GM21723 (cell line): ENCODE measurements at regions not wholly inside any gene's neighbourhood (a gene's known extent, or its start where the extent isn't known, plus 50 kb on each side); places are given as distances from the start of the nearest gene placed in this dataset.
"Not testable (repeated sequence)": the region's sequence is repeated elsewhere in the genome, so short reads cannot be mapped to it uniquely, and the experiment has no call there.

Experiments used
- ATAC-seq: cut with Tn5 transposase; IDR thresholded peaks from one replicate; pipeline ENCODE4 v1.9.1; 2021; ENCODE audit warnings: mild to moderate bottlenecking, moderate library complexity; ENCODE audit not compliant: unreplicated experiment

DNA sequence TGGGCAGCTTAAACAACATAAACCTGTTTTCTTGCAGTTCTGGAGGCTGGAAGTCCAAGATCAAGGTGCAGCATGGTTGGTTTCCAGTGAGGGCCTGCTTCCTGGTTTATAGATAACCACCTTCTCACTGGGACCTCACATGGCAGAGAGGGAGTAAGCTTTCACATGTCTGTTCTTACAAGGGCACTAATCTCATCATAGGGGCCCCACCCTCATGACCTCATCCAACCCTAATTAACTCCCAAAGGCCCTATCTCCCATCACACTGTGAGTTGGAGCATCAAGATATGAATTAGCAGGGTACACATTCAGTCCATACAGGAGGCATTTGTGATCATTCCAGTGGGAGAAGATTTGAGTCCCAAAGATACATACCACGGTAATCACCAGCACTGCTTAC is 50.5 kb upstream of the GRIN2A start:
- ATAC-seq, result no peak

DNA sequence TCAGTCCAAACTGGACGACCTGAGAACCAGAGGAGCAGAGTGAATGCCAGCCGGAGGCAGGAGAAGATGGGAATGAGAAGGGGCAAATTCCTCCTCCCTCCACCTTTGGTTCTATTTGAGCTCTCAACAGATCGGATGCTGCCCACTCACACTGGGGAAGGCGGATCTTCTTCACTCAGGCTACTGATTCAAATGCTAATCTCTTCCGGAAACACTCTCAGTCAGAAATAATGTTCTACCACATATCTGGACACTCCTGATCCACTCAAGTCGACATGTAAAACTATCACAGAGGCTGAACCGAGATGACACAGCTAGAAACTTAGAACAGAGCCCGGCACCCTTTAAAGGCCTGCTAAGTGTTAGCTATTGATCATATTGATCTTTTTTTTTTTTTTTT is 57.4 kb upstream of the GRIN2A start:
- ATAC-seq, result no peak

DNA sequence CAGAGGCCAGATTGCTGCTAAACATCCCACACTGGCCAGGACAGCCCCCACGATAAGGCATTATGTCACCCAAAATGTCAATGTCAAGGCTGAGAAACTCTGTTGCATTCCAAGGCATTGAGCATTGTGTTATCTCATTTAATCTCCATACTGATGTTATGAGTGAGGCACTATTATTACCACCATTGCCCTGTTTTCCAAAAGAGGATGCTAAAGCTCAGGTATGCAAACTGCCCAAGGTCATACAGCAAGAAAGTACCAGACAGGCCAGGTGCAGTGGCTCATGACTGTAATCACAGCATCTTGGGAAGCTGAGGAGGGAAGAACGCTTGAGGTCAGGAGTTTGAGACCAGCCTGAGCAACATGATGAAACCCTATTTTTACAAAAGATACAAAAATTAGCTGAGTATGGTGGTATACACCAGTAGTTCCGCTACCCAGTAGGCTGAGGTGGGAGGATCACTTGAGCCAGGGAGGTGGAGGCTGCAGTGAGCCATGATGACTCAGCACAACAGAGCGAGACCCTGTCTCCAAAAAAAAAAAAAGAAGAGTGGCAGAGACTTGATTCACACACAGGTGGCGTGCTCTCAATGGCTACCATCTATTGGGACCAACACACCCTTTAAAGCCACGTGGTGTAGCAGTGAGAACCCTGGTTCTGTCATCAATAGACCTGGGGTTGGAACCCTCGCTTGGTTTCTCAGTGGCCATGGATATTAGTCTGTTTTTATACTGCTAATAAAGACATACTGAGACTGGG is 58.8 kb upstream of the GRIN2A start:
- ATAC-seq, result no peak

DNA sequence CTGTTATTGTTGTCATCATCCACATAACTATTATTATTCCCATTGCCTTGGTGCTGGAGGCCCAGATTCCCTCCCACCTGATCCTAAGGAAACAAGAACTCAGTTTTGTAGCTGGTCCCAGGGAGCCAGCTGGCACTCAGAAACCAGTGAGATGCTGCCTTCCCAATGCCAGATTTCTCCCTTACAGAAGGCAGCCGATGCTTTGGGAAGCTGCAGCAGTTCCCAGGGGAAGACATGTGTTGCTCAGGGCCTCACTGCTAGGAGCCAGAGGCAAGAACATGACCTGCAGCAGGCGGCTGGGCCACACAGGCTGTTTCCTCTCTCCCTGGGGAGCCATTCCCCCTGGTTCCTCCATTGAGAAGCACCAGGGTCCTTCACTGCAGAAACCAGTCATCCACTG is 59.9 kb upstream of the GRIN2A start:
- no peak for ATAC-seq

DNA sequence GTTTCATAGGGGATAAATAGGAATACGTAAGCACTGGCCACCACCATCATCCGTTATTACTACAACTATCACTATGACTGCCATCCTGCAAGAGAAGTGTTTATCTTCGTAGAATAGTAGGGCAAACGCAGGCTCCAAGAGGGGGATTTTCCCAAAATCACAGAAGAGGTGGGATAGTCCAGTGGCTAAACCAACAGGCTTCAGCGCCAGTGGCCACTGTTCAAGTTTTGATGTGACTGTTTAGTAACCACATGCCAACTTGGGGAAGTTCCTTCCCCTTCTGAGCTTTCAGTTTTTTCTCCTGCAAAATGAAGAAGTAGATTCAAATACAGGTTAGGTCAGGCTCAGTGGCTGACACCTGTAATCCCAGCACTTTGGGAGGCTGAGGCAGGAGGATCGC is 60.7 kb upstream of the GRIN2A start:
- no peak for ATAC-seq

DNA sequence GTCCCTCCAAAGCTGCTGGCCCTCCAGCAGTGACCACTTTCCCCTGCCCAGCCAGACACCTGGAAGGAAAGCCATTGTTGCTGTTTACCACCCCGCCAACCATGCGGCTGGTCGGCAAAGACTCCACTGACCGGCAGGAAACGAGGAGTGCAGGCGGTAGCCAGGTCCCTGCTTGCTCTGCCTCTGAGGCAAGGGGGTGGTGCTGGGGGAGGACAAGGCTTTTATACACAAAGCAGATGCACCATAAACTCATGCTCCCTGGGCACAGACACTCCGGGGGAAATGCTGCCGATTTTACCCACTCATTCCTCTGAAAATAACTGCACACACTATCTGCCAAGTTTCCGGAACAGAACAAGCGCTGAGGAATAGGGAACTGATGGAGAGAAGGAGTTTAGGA is 62.8 kb upstream of the GRIN2A start:
- ATAC-seq, result no peak

DNA sequence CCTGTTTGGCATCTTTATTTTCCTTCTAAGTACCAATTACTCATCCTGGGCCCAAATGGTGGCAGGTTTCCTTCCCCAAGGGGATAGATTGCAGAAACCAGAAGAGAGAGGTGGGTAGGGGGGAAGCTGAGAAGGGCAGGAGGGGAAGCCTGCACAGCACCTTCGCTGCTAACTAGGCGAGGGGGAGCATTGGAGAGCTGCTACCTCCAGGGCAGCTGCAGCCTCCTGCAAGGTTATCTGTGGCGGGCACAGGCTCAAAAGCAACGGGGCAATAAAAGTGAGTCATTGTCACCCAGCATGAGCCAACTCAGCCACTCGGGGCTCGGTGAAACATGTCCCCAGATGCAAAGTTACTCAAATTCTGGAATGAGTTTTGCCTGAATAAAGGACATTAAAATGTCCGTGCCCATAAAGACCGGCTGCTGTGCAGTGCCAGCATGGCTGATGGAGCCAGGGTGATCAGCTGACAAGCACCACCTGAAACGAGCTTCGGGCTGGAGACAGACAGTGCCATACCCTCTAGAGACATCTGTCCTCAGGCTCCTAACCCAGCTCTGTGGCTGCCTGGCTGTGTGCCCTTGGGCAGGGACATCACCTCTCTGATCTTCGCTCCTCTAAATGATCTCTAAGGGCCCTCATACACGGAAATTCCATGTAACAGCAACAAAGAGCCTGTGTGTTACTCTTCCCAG is 68.1 kb upstream of the GRIN2A start:
- ATAC-seq, result no peak

DNA sequence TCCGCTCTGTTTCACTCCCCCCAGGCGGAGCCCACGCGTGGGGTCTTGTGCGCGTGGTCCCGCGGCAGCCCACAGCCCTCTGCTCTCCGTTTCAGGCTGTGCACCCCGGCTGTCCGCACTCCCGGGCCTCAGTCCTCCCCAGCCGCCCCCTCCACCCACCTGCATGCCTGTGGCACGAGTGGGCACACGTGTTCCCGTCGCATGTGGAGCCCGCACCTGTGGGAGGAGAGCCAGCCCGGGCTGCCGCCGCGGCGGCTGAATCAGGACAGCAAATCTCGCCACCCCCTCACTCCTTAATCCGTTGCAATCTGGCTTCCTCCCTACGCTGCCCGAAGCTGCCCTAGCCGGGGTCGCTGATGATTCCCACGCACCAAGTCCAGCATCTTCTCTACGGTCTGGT is 69.9 kb upstream of the GRIN2A start:
- ATAC-seq, result no peak

DNA sequence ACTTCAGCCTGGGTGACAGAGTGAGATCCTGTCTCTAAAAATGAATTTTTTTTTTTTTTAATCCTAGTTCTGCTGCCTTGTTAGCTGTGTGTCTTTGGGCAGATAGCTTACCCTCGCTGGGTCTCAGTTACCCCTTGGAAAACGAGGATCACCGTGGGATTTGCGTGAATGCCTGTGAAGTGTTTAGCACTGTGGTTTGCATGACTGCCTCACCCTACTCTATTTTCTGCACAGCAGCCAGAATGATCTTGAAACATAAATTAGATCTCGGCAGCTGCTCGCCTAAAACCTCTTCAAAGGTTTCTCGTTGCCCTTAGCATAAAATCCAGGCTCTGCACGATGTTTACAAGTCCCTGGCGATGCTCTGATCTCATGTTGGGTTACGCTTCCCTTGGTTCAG is 71.2 kb upstream of the GRIN2A start:
- no peak for ATAC-seq

DNA sequence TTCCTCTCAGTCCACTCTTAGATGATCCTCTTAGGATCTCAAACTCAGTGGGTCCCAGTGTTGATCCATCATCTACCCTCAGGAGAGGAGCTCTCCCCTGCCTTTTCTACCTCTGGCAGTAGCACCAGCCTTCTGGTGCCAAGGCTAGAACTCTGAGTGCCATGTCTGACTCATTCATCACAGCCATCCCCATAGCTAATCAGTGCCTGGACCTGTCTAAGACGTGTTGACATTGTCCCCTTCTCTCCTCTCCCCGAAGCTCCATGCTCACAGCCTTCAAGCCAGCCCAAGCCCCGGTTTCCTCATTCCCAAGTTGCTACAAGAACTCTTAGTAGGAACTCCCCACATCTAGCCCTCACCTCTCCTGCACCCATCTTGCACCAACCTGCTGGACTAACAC is 73.5 kb upstream of the GRIN2A start:
- no peak for ATAC-seq

DNA sequence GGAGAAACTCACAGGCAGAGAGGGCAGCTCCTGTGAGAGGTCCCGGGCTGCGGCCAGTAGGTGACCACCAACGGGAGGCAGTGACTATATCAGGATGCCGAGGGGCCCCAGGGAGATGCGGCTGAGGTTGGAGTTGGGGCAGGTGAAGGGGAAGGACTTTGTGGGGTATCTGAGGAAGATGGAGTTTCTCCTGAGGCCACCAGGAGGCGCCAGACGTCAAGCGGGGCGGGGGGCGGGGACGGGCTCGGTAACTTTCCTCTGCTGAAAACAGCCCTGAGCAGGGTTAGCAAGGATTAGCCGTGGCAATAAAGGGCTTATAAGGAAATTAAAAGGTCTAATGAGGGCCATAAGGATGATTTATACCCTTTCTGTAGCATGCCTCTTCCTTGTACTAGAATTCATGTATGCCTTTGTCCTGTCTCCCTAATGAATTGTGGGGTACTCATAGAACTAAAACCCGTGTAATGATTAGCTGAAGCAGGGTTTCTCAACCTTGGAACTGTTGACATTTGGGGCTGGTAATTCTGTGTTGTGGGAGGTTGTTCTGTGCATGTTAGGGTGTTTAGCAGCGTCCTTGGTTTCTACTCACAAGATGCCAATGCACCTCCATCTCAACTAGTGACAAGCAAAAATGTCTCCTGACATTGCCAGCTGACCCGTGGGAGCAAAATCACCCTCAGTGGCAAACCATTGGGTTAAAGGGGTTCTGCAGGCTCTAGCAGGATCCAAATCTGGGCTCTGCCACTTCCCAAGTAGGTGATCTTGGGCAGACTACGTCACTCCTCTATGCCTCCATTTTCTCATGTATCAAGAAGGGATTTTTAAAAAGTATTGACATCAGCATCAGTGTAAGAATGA is 74.8 kb upstream of the GRIN2A start:
- no peak for ATAC-seq

DNA sequence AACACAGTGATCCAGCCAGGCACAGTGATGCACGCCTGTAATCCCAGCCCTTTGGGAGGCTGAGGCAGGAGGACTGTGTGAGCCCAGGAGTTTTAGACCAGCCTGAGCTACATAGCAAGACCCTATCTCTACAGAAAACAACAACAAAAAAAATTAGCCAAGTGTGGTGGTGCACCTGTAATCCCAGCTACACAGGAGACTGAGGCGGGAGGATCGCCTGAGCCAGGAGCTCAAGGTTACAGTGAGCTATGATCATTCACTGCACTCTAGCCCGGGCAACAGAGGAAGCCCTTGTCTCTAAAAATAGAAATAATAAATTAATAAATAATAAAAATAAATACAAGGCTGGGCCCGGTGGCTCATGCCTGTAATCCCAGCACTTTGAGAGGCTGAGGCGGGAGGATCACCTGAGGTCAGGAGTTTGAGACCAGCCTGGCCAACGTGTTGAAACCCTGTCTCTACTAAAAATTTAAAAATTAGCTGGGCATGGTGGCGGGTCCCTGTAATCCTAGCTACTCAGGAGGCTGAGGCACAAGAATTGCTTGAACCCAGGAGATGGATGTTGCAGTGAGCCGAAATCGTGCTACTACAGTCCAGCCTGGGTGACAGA is 75.5 kb upstream of the GRIN2A start:
- ATAC-seq, result not testable (repeated sequence)

DNA sequence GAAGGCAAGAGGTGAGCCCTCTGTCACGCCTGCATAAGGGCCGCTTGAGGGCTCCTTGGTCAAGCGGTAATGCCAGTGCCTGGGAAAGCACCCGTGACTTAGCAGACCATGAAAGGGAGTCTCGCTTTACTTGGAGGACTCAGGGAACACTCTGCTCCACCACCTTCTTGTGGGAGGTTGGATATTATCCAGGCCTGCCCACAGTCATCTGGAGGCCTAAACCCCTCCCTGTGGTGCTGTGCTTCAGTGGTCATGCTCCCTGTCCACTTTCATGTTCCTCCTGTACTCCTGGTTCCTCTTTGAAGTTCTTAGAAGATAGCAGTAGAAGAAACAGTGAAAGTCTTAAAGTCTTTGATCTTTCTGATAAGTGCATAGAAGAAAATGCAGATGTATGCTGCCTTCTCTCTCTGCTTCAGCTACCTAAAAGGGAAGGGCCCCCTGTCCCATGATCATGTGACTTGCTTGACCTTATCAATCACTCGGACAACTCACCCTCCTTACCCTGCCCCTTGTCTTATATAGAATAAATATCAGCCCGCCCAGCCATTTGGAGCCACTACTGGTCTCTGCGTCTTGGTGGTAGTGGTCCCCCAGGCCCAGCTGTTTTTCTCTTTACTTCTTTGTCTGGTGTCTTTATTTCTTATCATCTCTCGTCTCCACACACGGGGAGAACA is 76.8 kb upstream of the GRIN2A start:
- not testable (repeated sequence) for ATAC-seq

DNA sequence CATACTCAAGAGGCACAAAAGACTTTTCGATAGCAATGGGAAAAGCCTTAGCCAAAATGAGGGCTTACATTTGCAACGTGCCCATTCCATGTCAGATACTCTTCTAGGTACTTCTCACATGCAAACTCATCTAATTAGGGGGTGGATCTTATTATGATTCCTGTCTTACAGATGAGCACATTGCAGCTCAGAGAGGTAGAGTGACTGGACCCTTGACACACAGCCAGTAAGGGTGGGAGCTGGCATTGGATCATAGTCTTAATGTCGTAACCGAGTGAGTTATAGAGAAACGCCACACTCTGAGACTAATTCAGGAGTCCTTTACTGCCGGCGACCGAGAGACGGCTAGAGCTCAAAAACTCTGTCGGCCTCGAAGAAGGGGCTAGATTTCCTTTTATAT is 78.8 kb upstream of the GRIN2A start:
- ATAC-seq, result no peak

DNA sequence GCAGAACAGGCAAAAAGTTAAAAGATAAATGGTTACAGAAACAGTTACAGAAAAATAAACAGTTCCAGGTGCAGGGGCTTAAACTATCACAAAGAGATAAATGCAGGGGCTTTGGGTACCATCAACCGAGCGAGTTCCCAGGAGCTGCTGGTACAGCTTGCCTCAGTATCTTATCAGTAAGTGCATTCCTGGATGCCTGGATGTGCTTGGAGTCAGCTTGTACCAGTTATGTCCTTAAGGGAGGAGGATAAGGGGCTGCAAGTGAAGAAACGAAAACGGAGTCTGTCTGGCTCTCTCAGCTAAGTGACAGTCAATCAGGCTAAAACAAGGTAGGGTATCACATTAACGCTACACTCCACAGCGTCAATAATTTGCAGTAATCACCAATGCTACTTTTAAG is 79.3 kb upstream of the GRIN2A start:
- not testable (repeated sequence) for ATAC-seq

DNA sequence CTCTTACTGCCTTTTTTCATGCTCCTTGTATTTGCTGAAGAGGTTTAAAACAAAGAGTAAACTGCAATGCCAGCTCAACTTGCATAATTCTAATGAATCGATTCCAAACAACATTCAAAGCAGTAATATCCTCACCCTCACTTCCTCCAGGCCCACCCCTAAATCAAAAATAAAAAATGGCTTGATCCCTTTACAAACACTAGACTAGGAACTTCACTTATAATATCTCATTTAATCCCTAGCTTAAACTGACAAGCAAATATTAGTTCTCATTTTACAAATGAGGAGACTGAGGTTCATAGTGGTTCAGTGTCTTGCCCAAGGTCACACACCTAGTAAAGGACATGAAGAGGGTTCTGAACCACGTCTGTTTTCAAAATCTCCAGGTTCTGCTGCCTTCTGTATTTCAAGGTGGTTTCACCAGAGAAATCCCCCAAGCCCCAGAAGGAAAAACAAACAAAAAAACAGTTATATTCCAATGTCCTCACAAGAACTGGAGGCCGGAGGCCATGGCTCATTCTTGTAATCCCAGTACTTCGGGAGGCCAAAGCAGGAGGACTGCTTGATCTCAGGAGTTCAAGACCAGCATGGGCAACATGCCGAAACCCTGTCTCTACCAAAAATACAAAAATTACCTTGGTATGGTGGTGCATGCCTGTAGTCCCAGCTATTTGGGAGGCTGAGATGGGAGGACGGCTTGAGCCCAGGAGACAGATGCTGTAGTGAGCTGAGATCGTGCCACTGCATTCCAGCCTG is 80.3 kb upstream of the GRIN2A start:
- no peak for ATAC-seq

DNA sequence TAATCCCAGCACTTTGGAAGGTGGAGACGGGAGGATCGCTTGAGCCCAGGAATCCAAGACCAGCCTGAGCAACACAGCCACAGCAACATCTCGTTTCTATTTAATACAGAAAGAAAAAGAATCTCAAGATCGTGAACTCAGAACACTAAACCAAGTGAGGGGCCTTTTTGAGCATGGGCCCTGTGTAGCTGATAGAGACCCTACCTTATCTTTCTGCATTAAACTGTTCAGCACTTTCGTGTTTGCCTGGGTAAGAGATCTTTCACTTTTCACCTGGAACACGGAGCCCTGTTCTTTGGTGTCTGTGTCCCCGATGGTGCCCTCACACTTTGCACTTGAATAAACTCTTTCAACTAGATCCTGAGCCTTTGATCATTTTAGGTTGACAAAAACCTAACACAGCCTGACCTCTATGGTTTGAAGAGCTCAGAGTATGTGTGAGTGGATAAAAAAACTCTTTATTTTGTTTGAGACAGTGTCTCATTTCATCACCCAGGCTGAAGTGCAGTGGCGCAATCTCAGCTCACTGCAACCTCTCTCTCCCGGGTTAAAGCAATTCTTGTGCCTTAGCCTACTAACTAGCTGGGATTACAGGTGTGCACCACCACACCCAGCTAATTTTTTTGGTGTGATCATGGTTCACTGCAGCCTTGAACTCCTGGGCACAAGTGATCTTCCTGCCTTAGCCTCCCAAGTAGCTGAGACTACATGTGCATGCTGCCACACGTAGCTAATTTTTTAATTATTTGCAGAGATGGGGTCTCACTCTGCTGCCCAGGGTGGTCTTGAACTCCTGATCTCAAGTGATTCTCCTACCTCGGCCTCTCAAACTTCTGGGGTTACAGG is 83.8 kb upstream of the GRIN2A start:
- no peak for ATAC-seq

DNA sequence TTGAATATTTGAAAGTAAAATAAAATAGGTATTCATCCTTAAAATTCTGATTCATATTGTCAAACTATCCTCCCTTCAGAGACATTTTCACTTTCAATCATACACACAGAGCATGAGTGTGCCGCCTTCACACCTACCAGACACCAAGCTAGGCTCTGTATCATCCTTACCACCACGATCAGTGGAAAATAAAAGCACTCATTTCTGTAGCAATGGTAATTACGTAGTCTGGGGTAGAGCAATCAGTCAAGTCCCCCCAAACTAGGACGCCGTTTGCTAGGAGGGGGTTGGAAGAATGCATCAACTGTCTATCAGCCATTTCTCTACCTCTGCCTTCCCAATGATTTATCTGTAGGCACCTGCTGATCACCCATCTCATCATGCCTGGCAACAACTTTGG is 84.6 kb upstream of the GRIN2A start:
- ATAC-seq, result peak; percentile 77

DNA sequence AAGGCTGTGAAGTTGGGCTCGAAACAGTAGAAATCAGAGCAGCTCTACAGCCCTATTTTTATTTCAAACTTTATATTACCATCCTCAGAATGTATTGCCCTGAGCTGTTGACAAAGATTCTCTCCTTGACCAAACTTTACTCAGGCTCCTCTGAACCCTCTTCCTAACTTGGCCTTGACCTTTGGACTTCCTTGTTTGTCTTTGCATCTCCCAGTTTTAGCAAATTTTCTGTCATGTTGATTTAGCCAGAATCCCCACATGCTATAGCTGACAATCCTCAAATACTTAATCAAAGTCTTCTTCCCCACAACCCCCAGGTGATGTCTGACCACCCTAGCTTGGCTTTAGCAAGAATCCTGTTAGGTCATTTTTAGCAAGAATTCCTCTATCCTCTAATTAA is 87.4 kb upstream of the GRIN2A start:
- no peak for ATAC-seq
